Osteocyte (in vitro differentiated cells): ENCODE measurements at regions not wholly inside any gene's neighbourhood (a gene's known extent, or its start where the extent isn't known, plus 50 kb on each side); places are given as distances from the start of the nearest gene placed in this dataset.

ENCODE experiments used
- DNase-seq: peaks from one replicate; pipeline ENCODE4 v3.0.0; 2021; ENCODE audit warnings: mixed read lengths; ENCODE audit not compliant: unreplicated experiment; ENCODE audit errors: extremely low spot score
- H3K27ac Mint-ChIP-seq: one replicate; pipeline ENCODE4 v1.8.0; 2021; ENCODE audit warnings: mild to moderate bottlenecking, mixed read lengths; ENCODE audit not compliant: unreplicated experiment
- H3K27me3 Mint-ChIP-seq: one replicate; pipeline ENCODE4 v1.8.0; 2021; ENCODE audit warnings: mixed read lengths; ENCODE audit not compliant: unreplicated experiment
- H3K36me3 Mint-ChIP-seq: one replicate; pipeline ENCODE4 v1.8.0; 2021; ENCODE audit warnings: mixed read lengths; ENCODE audit not compliant: unreplicated experiment
- H3K4me1 Mint-ChIP-seq: one replicate; pipeline ENCODE4 v1.8.0; 2021; ENCODE audit warnings: mixed read lengths; ENCODE audit not compliant: unreplicated experiment
- H3K4me3 Mint-ChIP-seq: one replicate; pipeline ENCODE4 v1.8.0; 2021; ENCODE audit warnings: mild to moderate bottlenecking, moderate library complexity, mixed read lengths; ENCODE audit not compliant: unreplicated experiment
- H3K9me3 Mint-ChIP-seq: one replicate; pipeline ENCODE4 v1.8.0; 2021; ENCODE audit warnings: mixed read lengths; ENCODE audit not compliant: unreplicated experiment
- CTCF ChIP-seq: fragments of 200-600 bp; sonication (generic); IDR thresholded peaks from 2 replicates; pipeline ENCODE4 v1.5.0; 2021; ENCODE audit warnings: antibody characterized with exemption, mild to moderate bottlenecking, moderate library complexity

- Mint-ChIP-seq H3K36me3 (no peaks in the 10 kb centered on the region), H3K4me1 (no peaks in the 10 kb centered on the region), H3K9me3 (peaks cover 31% of the 10 kb centered on the region), H3K27ac (no peak overlapping the region), H3K27me3 (no peaks in the 10 kb centered on the region), H3K4me3 (no peak overlapping the region)
- no peak for TF ChIP-seq CTCF
- DNase-seq: no peak
These were observed 367.8 kb upstream of the CLEC14A start for GRCh38 chr14:38623661-38624060.

- no peak for TF ChIP-seq CTCF
- Mint-ChIP-seq H3K27me3 (no peaks in the 10 kb centered on the region), H3K36me3 (no peaks in the 10 kb centered on the region), H3K4me3 (no peak overlapping the region), H3K4me1 (no peaks in the 10 kb centered on the region), H3K9me3 (peaks cover 10% of the 10 kb centered on the region), H3K27ac (no peak overlapping the region)
- DNase-seq: no peak
These were observed 362.6 kb upstream of the CLEC14A start for GRCh38 chr14:38618514-38618913.

- H3K4me1 Mint-ChIP-seq: no peaks in the 10 kb centered on the region
- no peak overlapping the region for H3K4me3 Mint-ChIP-seq
- H3K27me3 Mint-ChIP-seq: no peaks in the 10 kb centered on the region
- no peak overlapping the region for H3K27ac Mint-ChIP-seq
- no peaks in the 10 kb centered on the region for H3K36me3 Mint-ChIP-seq
- no peak for DNase-seq
- peaks cover 10% of the 10 kb centered on the region for H3K9me3 Mint-ChIP-seq
- TF ChIP-seq CTCF: no peak
These were observed 361.1 kb upstream of the CLEC14A start for GRCh38 chr14:38616959-38617358.

GRCh38 chr14:38611928-38612327 lies 356.0 kb upstream of the CLEC14A start:
- no peak for TF ChIP-seq CTCF
- H3K9me3 Mint-ChIP-seq: peaks cover 16% of the 10 kb centered on the region
- H3K4me3 Mint-ChIP-seq: no peak overlapping the region
- DNase-seq: no peak
- no peaks in the 10 kb centered on the region for H3K36me3 Mint-ChIP-seq
- no peaks in the 10 kb centered on the region for H3K27me3 Mint-ChIP-seq
- no peaks in the 10 kb centered on the region for H3K4me1 Mint-ChIP-seq
- H3K27ac Mint-ChIP-seq: no peak overlapping the region

GRCh38 chr14:38608244-38608643 lies 352.4 kb upstream of the CLEC14A start:
- Mint-ChIP-seq H3K4me3 (no peak overlapping the region), H3K9me3 (peaks cover 16% of the 10 kb centered on the region), H3K4me1 (no peaks in the 10 kb centered on the region), H3K27ac (no peak overlapping the region), H3K27me3 (no peaks in the 10 kb centered on the region), H3K36me3 (no peaks in the 10 kb centered on the region)
- TF ChIP-seq CTCF: no peak
- DNase-seq: no peak
